ENCODE measurements at regions not wholly inside any gene's neighbourhood (a gene's known extent, or its start where the extent isn't known, plus 50 kb on each side); places are given as distances from the start of the nearest gene placed in this dataset.

- Histone ChIP-seq H2AFZ (ENCODE audit: low read depth, low read length) (no peak overlapping the region), H3K9ac (ENCODE audit: low read length) (no peak overlapping the region), H3K27me3 (ENCODE audit: low read depth, low read length) (no peaks in the 10 kb centered on the region), H3K4me2 (ENCODE audit: low read length) (no peak overlapping the region), H3K27ac (ENCODE audit: low read length) (no peak overlapping the region), H3K9me3 (ENCODE audit: insufficient read depth, low read length) (no peaks in the 10 kb centered on the region), H4K20me1 (ENCODE audit: insufficient read depth, low read length) (no peaks in the 10 kb centered on the region), H3K36me3 (replicated peaks; ENCODE audit: low read depth, low read length) (no peaks in the 10 kb centered on the region), H3K79me2 (ENCODE audit: low read length) (no peaks in the 10 kb centered on the region), H3K4me3 (ENCODE audit: low read length) (no peak overlapping the region), H3K4me1 (ENCODE audit: low read length) (no peaks in the 10 kb centered on the region)
- TF ChIP-seq, protein P1, sequence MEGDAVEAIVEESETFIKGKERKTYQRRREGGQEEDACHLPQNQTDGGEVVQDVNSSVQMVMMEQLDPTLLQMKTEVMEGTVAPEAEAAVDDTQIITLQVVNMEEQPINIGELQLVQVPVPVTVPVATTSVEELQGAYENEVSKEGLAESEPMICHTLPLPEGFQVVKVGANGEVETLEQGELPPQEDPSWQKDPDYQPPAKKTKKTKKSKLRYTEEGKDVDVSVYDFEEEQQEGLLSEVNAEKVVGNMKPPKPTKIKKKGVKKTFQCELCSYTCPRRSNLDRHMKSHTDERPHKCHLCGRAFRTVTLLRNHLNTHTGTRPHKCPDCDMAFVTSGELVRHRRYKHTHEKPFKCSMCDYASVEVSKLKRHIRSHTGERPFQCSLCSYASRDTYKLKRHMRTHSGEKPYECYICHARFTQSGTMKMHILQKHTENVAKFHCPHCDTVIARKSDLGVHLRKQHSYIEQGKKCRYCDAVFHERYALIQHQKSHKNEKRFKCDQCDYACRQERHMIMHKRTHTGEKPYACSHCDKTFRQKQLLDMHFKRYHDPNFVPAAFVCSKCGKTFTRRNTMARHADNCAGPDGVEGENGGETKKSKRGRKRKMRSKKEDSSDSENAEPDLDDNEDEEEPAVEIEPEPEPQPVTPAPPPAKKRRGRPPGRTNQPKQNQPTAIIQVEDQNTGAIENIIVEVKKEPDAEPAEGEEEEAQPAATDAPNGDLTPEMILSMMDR (IDR thresholded peaks at IDR 0.05; ENCODE audit: low read depth, low read length), result no peak
- TF ChIP-seq EZH2phosphoT487 (IDR thresholded peaks at IDR 0.05; ENCODE audit: low read depth), result no peak
These were observed 167.5 kb upstream of the PCDH10 start for GRCh38 chr4:132981611-132982010.

DNA sequence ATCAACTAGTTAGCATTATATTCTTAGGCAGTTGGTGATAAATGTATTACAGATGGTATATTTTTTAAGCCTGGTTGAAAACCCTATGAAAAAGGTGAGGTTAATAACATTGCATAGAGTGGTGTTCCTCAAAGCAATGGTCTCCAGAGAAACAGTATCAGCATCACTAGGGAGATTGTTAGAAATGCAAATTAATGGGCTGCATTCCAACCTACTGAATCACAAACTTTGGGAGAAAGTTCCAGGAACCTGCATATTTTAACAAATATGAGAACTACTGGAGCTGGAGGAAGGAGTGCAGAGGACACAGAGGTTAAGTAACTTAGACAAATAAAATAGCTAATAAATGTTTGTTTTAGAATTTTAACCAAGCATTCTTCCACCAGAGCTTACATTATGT, 166.9 kb upstream of the PCDH10 start:
- H3K27ac ChIP-seq (ENCODE audit: low read length), result no peak overlapping the region
- H3K36me3 ChIP-seq (replicated peaks; ENCODE audit: low read depth, low read length), result no peaks in the 10 kb centered on the region

GRCh38 chr4:132991111-132991510, 158.0 kb upstream of the PCDH10 start:
- Histone ChIP-seq H3K9me3 (ENCODE audit: insufficient read depth, low read length) (no peaks in the 10 kb centered on the region), H2AFZ (ENCODE audit: low read depth, low read length) (0 out of 2 replicates have a peak overlapping the region, but pooled peaks have one; percentile 24), H3K4me3 (ENCODE audit: low read length) (no peak overlapping the region), H3K4me2 (ENCODE audit: low read length) (no peak overlapping the region), H3K4me1 (ENCODE audit: low read length) (no peaks in the 10 kb centered on the region), H3K79me2 (ENCODE audit: low read length) (no peaks in the 10 kb centered on the region), H3K27me3 (ENCODE audit: low read depth, low read length) (no peaks in the 10 kb centered on the region), H3K9ac (ENCODE audit: low read length) (no peak overlapping the region), H4K20me1 (ENCODE audit: insufficient read depth, low read length) (no peaks in the 10 kb centered on the region), H3K36me3 (replicated peaks; ENCODE audit: low read depth, low read length) (no peaks in the 10 kb centered on the region), H3K27ac (ENCODE audit: low read length) (no peak overlapping the region)
- TF ChIP-seq, protein P1 (IDR thresholded peaks at IDR 0.05; ENCODE audit: low read depth, low read length), result no peak
- TF ChIP-seq EZH2phosphoT487 (IDR thresholded peaks at IDR 0.05; ENCODE audit: low read depth), result no peak

More for the DNA sequence above, 166.9 kb upstream of the PCDH10 start:
- Histone ChIP-seq H3K4me1 (ENCODE audit: low read length) (no peaks in the 10 kb centered on the region), H4K20me1 (ENCODE audit: insufficient read depth, low read length) (no peaks in the 10 kb centered on the region), H3K9me3 (ENCODE audit: insufficient read depth, low read length) (no peaks in the 10 kb centered on the region), H2AFZ (ENCODE audit: low read depth, low read length) (no peak overlapping the region), H3K4me2 (ENCODE audit: low read length) (no peak overlapping the region), H3K79me2 (ENCODE audit: low read length) (no peaks in the 10 kb centered on the region), H3K27me3 (ENCODE audit: low read depth, low read length) (no peaks in the 10 kb centered on the region), H3K9ac (ENCODE audit: low read length) (no peak overlapping the region), H3K4me3 (ENCODE audit: low read length) (no peak overlapping the region)
- no peak for TF ChIP-seq EZH2phosphoT487 (IDR thresholded peaks at IDR 0.05; ENCODE audit: low read depth)
- TF ChIP-seq, protein P1 (IDR thresholded peaks at IDR 0.05; ENCODE audit: low read depth, low read length), result no peak

DNA sequence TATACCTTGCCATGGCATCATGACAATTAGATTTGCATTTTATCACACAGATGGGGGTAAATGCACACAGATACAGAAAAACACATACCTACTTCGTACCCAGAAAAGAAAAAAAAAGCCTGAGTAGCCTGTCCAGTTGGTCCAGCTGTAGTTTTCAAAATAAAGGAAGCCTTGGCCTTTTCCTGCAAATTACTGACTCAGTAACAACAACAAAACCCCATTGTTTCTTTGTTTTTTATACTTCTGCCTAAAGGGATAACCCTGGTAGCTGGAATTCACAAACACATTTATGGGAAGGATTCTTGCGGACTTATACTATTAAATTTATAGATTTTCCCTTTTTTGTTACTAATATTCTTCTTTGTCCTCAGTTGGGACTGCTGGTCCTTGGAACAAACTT, 156.4 kb upstream of the PCDH10 start:
- H3K27ac ChIP-seq (ENCODE audit: low read length), result no peak overlapping the region
- H3K4me2 ChIP-seq (ENCODE audit: low read length), result no peak overlapping the region
- no peaks in the 10 kb centered on the region for H3K9me3 ChIP-seq (ENCODE audit: insufficient read depth, low read length)
- H3K9ac ChIP-seq (ENCODE audit: low read length), result no peak overlapping the region
- no peaks in the 10 kb centered on the region for H3K4me1 ChIP-seq (ENCODE audit: low read length)
- H2AFZ ChIP-seq (ENCODE audit: low read depth, low read length), result no peak overlapping the region
- no peaks in the 10 kb centered on the region for H4K20me1 ChIP-seq (ENCODE audit: insufficient read depth, low read length)
- no peak overlapping the region for H3K4me3 ChIP-seq (ENCODE audit: low read length)
- no peaks in the 10 kb centered on the region for H3K27me3 ChIP-seq (ENCODE audit: low read depth, low read length)
- H3K36me3 ChIP-seq (replicated peaks; ENCODE audit: low read depth, low read length), result no peaks in the 10 kb centered on the region
- no peaks in the 10 kb centered on the region for H3K79me2 ChIP-seq (ENCODE audit: low read length)
- TF ChIP-seq EZH2phosphoT487 (IDR thresholded peaks at IDR 0.05; ENCODE audit: low read depth), result no peak
- TF ChIP-seq, protein P1 (IDR thresholded peaks at IDR 0.05; ENCODE audit: low read depth, low read length), result no peak

All from OCI-LY3 (cell line).